ENCODE measurements at regions not wholly inside any gene's neighbourhood (a gene's known extent, or its start where the extent isn't known, plus 50 kb on each side); places are given as distances from the start of the nearest gene placed in this dataset.

GRCh38 chr10:106440355-106440754 lies 724.2 kb downstream of the SORCS1 start:
- no peaks in the 10 kb centered on the region for H3K27me3 ChIP-seq (ENCODE audit: insufficient read depth, low read length)
- no peaks in the 10 kb centered on the region for H3K36me3 ChIP-seq (ENCODE audit: insufficient read depth, low read length)
- TF ChIP-seq CTCF (IDR thresholded peaks at IDR 0.05; ENCODE audit: extremely low read depth, low read depth, low read length) = no peak
- H3K4me3 ChIP-seq (ENCODE audit: insufficient read depth, low read length) = no peak overlapping the region
- no peak overlapping the region for H2AFZ ChIP-seq (ENCODE audit: low read length)
- H3K4me1 ChIP-seq (ENCODE audit: insufficient read depth, low read length) = no peaks in the 10 kb centered on the region
- no peak overlapping the region for H3K27ac ChIP-seq (ENCODE audit: low read depth, low read length)
- H3K4me2 ChIP-seq (ENCODE audit: insufficient read depth, low read length) = no peak overlapping the region
- no peak for DNase-seq (ENCODE audit: insufficient read length, low spot score, missing footprints)
- no peaks in the 10 kb centered on the region for H3K79me2 ChIP-seq (ENCODE audit: insufficient read depth, low read length)
- no peaks in the 10 kb centered on the region for H3K9me3 ChIP-seq (ENCODE audit: low read depth, low read length)
- no peaks in the 10 kb centered on the region for H4K20me1 ChIP-seq (ENCODE audit: insufficient read depth, low read length)

- Histone ChIP-seq H4K20me1 (ENCODE audit: insufficient read depth, low read length) (no peaks in the 10 kb centered on the region), H3K79me2 (ENCODE audit: insufficient read depth, low read length) (no peaks in the 10 kb centered on the region), H3K4me2 (ENCODE audit: insufficient read depth, low read length) (no peak overlapping the region), H2AFZ (ENCODE audit: low read length) (no peak overlapping the region), H3K36me3 (ENCODE audit: insufficient read depth, low read length) (no peaks in the 10 kb centered on the region), H3K27ac (ENCODE audit: low read depth, low read length) (no peak overlapping the region), H3K9me3 (ENCODE audit: low read depth, low read length) (peaks cover 2% of the 10 kb centered on the region), H3K4me3 (ENCODE audit: insufficient read depth, low read length) (no peak overlapping the region), H3K4me1 (ENCODE audit: insufficient read depth, low read length) (no peaks in the 10 kb centered on the region), H3K27me3 (ENCODE audit: insufficient read depth, low read length) (no peaks in the 10 kb centered on the region)
- DNase-seq (ENCODE audit: insufficient read length, low spot score, missing footprints) = no peak
- TF ChIP-seq CTCF (IDR thresholded peaks at IDR 0.05; ENCODE audit: extremely low read depth, low read depth, low read length) = no peak
Observed at GRCh38 chr10:106439366-106439765, 725.1 kb downstream of the SORCS1 start.

- Histone ChIP-seq H3K79me2 (ENCODE audit: insufficient read depth, low read length) (no peaks in the 10 kb centered on the region), H3K36me3 (ENCODE audit: insufficient read depth, low read length) (no peaks in the 10 kb centered on the region), H3K9me3 (ENCODE audit: low read depth, low read length) (peaks cover 2% of the 10 kb centered on the region), H2AFZ (ENCODE audit: low read length) (no peak overlapping the region), H4K20me1 (ENCODE audit: insufficient read depth, low read length) (no peaks in the 10 kb centered on the region), H3K4me2 (ENCODE audit: insufficient read depth, low read length) (no peak overlapping the region), H3K27me3 (ENCODE audit: insufficient read depth, low read length) (no peaks in the 10 kb centered on the region), H3K4me1 (ENCODE audit: insufficient read depth, low read length) (no peaks in the 10 kb centered on the region), H3K4me3 (ENCODE audit: insufficient read depth, low read length) (no peak overlapping the region), H3K27ac (ENCODE audit: low read depth, low read length) (no peak overlapping the region)
- DNase-seq (ENCODE audit: insufficient read length, low spot score, missing footprints) = no peak
- no peak for TF ChIP-seq CTCF (IDR thresholded peaks at IDR 0.05; ENCODE audit: extremely low read depth, low read depth, low read length)
Observed at GRCh38 chr10:106438386-106438785, 726.1 kb downstream of the SORCS1 start.

- Histone ChIP-seq H3K4me3 (ENCODE audit: insufficient read depth, low read length) (no peak overlapping the region), H3K36me3 (ENCODE audit: insufficient read depth, low read length) (no peaks in the 10 kb centered on the region), H3K4me2 (ENCODE audit: insufficient read depth, low read length) (no peak overlapping the region), H3K4me1 (ENCODE audit: insufficient read depth, low read length) (no peaks in the 10 kb centered on the region), H3K27me3 (ENCODE audit: insufficient read depth, low read length) (no peaks in the 10 kb centered on the region), H3K27ac (ENCODE audit: low read depth, low read length) (no peak overlapping the region), H2AFZ (ENCODE audit: low read length) (no peak overlapping the region), H3K9me3 (ENCODE audit: low read depth, low read length) (peaks cover 2% of the 10 kb centered on the region), H4K20me1 (ENCODE audit: insufficient read depth, low read length) (no peaks in the 10 kb centered on the region), H3K79me2 (ENCODE audit: insufficient read depth, low read length) (no peaks in the 10 kb centered on the region)
- TF ChIP-seq CTCF (IDR thresholded peaks at IDR 0.05; ENCODE audit: extremely low read depth, low read depth, low read length) = no peak
- no peak for DNase-seq (ENCODE audit: insufficient read length, low spot score, missing footprints)
Observed at GRCh38 chr10:106436123-106436715, 728.3 kb downstream of the SORCS1 start.
